CD14-positive monocyte (primary cell): ENCODE measurements at regions not wholly inside any gene's neighbourhood (a gene's known extent, or its start where the extent isn't known, plus 50 kb on each side); places are given as distances from the start of the nearest gene placed in this dataset.

Experiments used
- DNase-seq, 3 donors: peaks; one replicate each; pipeline ENCODE4 v3.0.0-alpha.2; 2011 to 2022
- H2AFZ ChIP-seq: 2 replicates; pipeline ENCODE4 v1.6.0; 2012; ENCODE audit warnings: mild to moderate bottlenecking, low read depth, low read length, inconsistent platforms; ENCODE audit not compliant: insufficient read depth, poor library complexity, severe bottlenecking
- H3K27ac ChIP-seq, 2 donors: 1 replicate in 1 of 2; 2 replicates in 1 of 2; pipeline ENCODE4 v1.5.1; 2012 to 2013; ENCODE audit warnings: low read length in 2 of 2, control low read depth in 1 of 2, inconsistent platforms in 1 of 2, low read depth in 1 of 2, mild to moderate bottlenecking in 1 of 2
- H3K27me3 ChIP-seq, 2 donors: one replicate each; pipeline versions ENCODE4 v1.6.0 to v1.6.1; 2011 to 2013; ENCODE audit warnings: low read length in 2 of 2; ENCODE audit not compliant: control insufficient read depth in 2 of 2, insufficient read depth in 2 of 2
- H3K36me3 ChIP-seq, 2 donors: replicated peaks in 1 of 2; 1 replicate in 1 of 2; 2 replicates in 1 of 2; pipeline versions ENCODE4 v1.5.1 to v1.6.1; 2012 to 2013; ENCODE audit warnings: low read length in 2 of 2, control low read depth in 1 of 2, inconsistent platforms in 1 of 2, mild to moderate bottlenecking in 1 of 2; ENCODE audit not compliant: insufficient read depth in 2 of 2, control insufficient read depth in 1 of 2
- H3K4me1 ChIP-seq, 2 donors: 1 replicate in 1 of 2; 2 replicates in 1 of 2; pipeline versions ENCODE4 v1.5.1 to v1.6.1; 2012 to 2013; ENCODE audit warnings: low read length in 2 of 2, control low read depth in 1 of 2, inconsistent platforms in 1 of 2, mild to moderate bottlenecking in 1 of 2, moderate library complexity in 1 of 2; ENCODE audit not compliant: insufficient read depth in 2 of 2, control insufficient read depth in 1 of 2
- H3K4me2 ChIP-seq: replicated peaks from 2 replicates; pipeline ENCODE3; 2012; ENCODE audit warnings: low read length, moderate library complexity, mild to moderate bottlenecking; ENCODE audit not compliant: poor library complexity, severe bottlenecking; ENCODE audit errors: extremely low read depth
- H3K4me3 ChIP-seq, 3 experiments: fragments of 200-600 bp in 1 of 3; sonication (generic) in 1 of 3; replicated peaks in 1 of 3; 1 replicate in 2 of 3; 2 replicates in 1 of 3; pipeline ENCODE4 v1.5.1; 2011 to 2013; ENCODE audit warnings: low read length in 3 of 3, mild to moderate bottlenecking in 3 of 3, control low read depth in 2 of 3, low read depth in 2 of 3, inconsistent platforms in 1 of 3, moderate library complexity in 1 of 3
- H3K79me2 ChIP-seq: 2 replicates; pipeline ENCODE4 v1.6.0; 2012; ENCODE audit warnings: mild to moderate bottlenecking, control low read depth, inconsistent platforms, low read length, moderate library complexity; ENCODE audit not compliant: insufficient read depth
- H3K9ac ChIP-seq: 2 replicates; pipeline ENCODE4 v1.6.0; 2017; ENCODE audit warnings: low read length, mild to moderate bottlenecking; ENCODE audit not compliant: insufficient read depth, poor library complexity, severe bottlenecking
- H3K9me3 ChIP-seq, 2 donors: replicated peaks in 1 of 2; 1 replicate in 1 of 2; 2 replicates in 1 of 2; pipeline versions ENCODE4 v1.5.1 to v1.6.1; 2012 to 2013; ENCODE audit warnings: low read length in 2 of 2, control low read depth in 1 of 2; ENCODE audit not compliant: control insufficient read depth in 1 of 2, insufficient read depth in 1 of 2
- H4K20me1 ChIP-seq: 2 replicates; pipeline ENCODE4 v1.6.0; 2012; ENCODE audit warnings: mild to moderate bottlenecking, low read length, control low read depth, moderate library complexity; ENCODE audit not compliant: insufficient read depth
- H3K27ac Mint-ChIP-seq, 7 donors: one replicate each; pipeline ENCODE4 v1.8.0; 2020; ENCODE audit warnings: mild to moderate bottlenecking in 7 of 7, mixed read lengths in 7 of 7, moderate library complexity in 6 of 7, inconsistent platforms in 2 of 7
- H3K27me3 Mint-ChIP-seq, 3 donors: one replicate each; pipeline ENCODE4 v1.8.0; 2021 to 2022; ENCODE audit warnings: low read depth in 3 of 3, mild to moderate bottlenecking in 3 of 3, mixed read lengths in 3 of 3, moderate library complexity in 3 of 3, inconsistent platforms in 1 of 3
- H3K36me3 Mint-ChIP-seq, 2 donors: one replicate each; pipeline ENCODE4 v1.8.0; 2020; ENCODE audit warnings: mixed read lengths in 2 of 2, inconsistent platforms in 1 of 2, mild to moderate bottlenecking in 1 of 2
- H3K4me1 Mint-ChIP-seq: one replicate; pipeline ENCODE4 v1.8.0; 2020; ENCODE audit warnings: mild to moderate bottlenecking, mixed read lengths
- H3K4me3 Mint-ChIP-seq, 2 donors: one replicate each; pipeline ENCODE4 v1.8.0; 2020; ENCODE audit warnings: mild to moderate bottlenecking in 2 of 2, mixed read lengths in 2 of 2, moderate library complexity in 1 of 2
- H3K9me3 Mint-ChIP-seq, 7 donors: one replicate each; pipeline ENCODE4 v1.8.0; 2020 to 2022; ENCODE audit warnings: mixed read lengths in 7 of 7, mild to moderate bottlenecking in 6 of 7, moderate library complexity in 6 of 7, inconsistent platforms in 2 of 7
- WGBS: methylation state at CpG from one replicate; pipeline ENCODE4 v1.1.5; 2013; ENCODE audit warnings: missing lambda C conversion rate; ENCODE audit not compliant: insufficient coverage; 5-methylcytosine and 5-hydroxymethylcytosine counted together
- intact Hi-C, 2 donors: fragments of 100-400 bp; cut with micrococcal nuclease; formaldehyde crosslinking; loops; one replicate each; pipeline versions ENCODE4 v1.15.0 to v1.15.1; 2023
- TF ChIP-seq, protein P1 (sequence below): fragments of 200-600 bp; IDR thresholded peaks from one replicate; pipeline ENCODE4 v1.8.0; 2022; ENCODE audit warnings: antibody characterized with exemption, mild to moderate bottlenecking

GRCh38 chr6:56383160-56383559 lies 135.8 kb upstream of the COL21A1 start:
- H3K4me1 Mint-ChIP-seq, result peaks cover 12% of the 10 kb centered on the region
- H3K4me3 ChIP-seq, result no peak overlapping the region
- no peaks in the 10 kb centered on the region for H3K36me3 Mint-ChIP-seq
- no peaks in the 10 kb centered on the region for H3K4me1 ChIP-seq
- DNase-seq, result no peak
- H3K27ac Mint-ChIP-seq, result no peak overlapping the region
- H3K4me3 Mint-ChIP-seq, result no peak overlapping the region
- H3K27me3 Mint-ChIP-seq, result peaks cover 0 to 1% (median 1%) of the 10 kb centered on the region in 3 donors
- 100% methylated on average over 1 of the region's 1 CpG for WGBS
- no peak overlapping the region for H2AFZ ChIP-seq
- H3K27ac ChIP-seq, result no peak overlapping the region
- H3K9me3 Mint-ChIP-seq, result peaks cover 0 to 4% (median 0%) of the 10 kb centered on the region in 7 donors
- H3K36me3 ChIP-seq, result no peaks in the 10 kb centered on the region
- no peak overlapping the region for H3K4me2 ChIP-seq
- intact Hi-C loops, result no loop called here
- H3K27me3 ChIP-seq, result no peaks in the 10 kb centered on the region
- H3K9me3 ChIP-seq, result no peaks in the 10 kb centered on the region
- H3K9ac ChIP-seq, result no peak overlapping the region
- TF ChIP-seq, protein P1, sequence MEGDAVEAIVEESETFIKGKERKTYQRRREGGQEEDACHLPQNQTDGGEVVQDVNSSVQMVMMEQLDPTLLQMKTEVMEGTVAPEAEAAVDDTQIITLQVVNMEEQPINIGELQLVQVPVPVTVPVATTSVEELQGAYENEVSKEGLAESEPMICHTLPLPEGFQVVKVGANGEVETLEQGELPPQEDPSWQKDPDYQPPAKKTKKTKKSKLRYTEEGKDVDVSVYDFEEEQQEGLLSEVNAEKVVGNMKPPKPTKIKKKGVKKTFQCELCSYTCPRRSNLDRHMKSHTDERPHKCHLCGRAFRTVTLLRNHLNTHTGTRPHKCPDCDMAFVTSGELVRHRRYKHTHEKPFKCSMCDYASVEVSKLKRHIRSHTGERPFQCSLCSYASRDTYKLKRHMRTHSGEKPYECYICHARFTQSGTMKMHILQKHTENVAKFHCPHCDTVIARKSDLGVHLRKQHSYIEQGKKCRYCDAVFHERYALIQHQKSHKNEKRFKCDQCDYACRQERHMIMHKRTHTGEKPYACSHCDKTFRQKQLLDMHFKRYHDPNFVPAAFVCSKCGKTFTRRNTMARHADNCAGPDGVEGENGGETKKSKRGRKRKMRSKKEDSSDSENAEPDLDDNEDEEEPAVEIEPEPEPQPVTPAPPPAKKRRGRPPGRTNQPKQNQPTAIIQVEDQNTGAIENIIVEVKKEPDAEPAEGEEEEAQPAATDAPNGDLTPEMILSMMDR, result no peak
- no peaks in the 10 kb centered on the region for H4K20me1 ChIP-seq
- H3K79me2 ChIP-seq, result no peaks in the 10 kb centered on the region

GRCh38 chr6:56382416-56382940 lies 135.1 kb upstream of the COL21A1 start:
- peaks cover 1 to 2% (median 1%) of the 10 kb centered on the region in 3 donors for H3K27me3 Mint-ChIP-seq
- H3K9me3 ChIP-seq, result no peaks in the 10 kb centered on the region
- DNase-seq, result no peak
- H3K27ac ChIP-seq, result no peak overlapping the region
- no peak overlapping the region for H3K4me3 Mint-ChIP-seq
- peaks cover 12% of the 10 kb centered on the region for H3K4me1 Mint-ChIP-seq
- TF ChIP-seq, protein P1, result no peak
- H3K9ac ChIP-seq, result no peak overlapping the region
- no peak overlapping the region for H3K4me2 ChIP-seq
- H3K36me3 Mint-ChIP-seq, result no peaks in the 10 kb centered on the region
- H4K20me1 ChIP-seq, result no peaks in the 10 kb centered on the region
- H2AFZ ChIP-seq, result no peak overlapping the region
- H3K27me3 ChIP-seq, result no peaks in the 10 kb centered on the region
- H3K4me3 ChIP-seq, result no peak overlapping the region
- H3K36me3 ChIP-seq, result no peaks in the 10 kb centered on the region
- H3K4me1 ChIP-seq, result no peaks in the 10 kb centered on the region
- intact Hi-C loops, result no loop called here
- no peak overlapping the region for H3K27ac Mint-ChIP-seq
- peaks cover 0 to 4% (median 0%) of the 10 kb centered on the region in 7 donors for H3K9me3 Mint-ChIP-seq
- H3K79me2 ChIP-seq, result no peaks in the 10 kb centered on the region
